Psoas muscle (tissue), 7 donors: ENCODE measurements at regions not wholly inside any gene's neighbourhood (a gene's known extent, or its start where the extent isn't known, plus 50 kb on each side); places are given as distances from the start of the nearest gene placed in this dataset.

ENCODE experiments used
- ATAC-seq, 4 donors: fragments of 200-7000 bp; cut with Tn5 transposase; one replicate each; pipeline ENCODE4 v1.9.1; 2020; ENCODE audit warnings: moderate library complexity in 3 of 4, mild to moderate bottlenecking in 2 of 4
- DNase-seq, 2 donors: peaks; one replicate each; pipeline ENCODE4 v3.0.0-alpha.2; 2020
- H3K27ac ChIP-seq: fragments of 200-600 bp; one replicate; pipeline ENCODE4 v1.8.0; 2022
- H3K27me3 ChIP-seq, 3 donors: fragments of 200-600 bp in 1 of 3; one replicate each; pipeline versions ENCODE4 v1.6.1 to v1.8.0; 2013 to 2022; ENCODE audit warnings: low read length in 2 of 3, mild to moderate bottlenecking in 2 of 3, moderate library complexity in 1 of 3; ENCODE audit not compliant: insufficient read depth in 3 of 3
- H3K36me3 ChIP-seq, 2 donors: fragments of 200-600 bp in 1 of 2; one replicate each; pipeline versions ENCODE4 v1.6.1 to v1.8.0; 2013 to 2022; ENCODE audit warnings: low read depth in 1 of 2, mild to moderate bottlenecking in 1 of 2, moderate library complexity in 1 of 2; ENCODE audit not compliant: insufficient read depth in 1 of 2
- H3K4me1 ChIP-seq: fragments of 200-600 bp; one replicate; pipeline ENCODE4 v1.8.0; 2022
- H3K4me3 ChIP-seq: fragments of 200-600 bp; one replicate; pipeline ENCODE4 v1.8.0; 2022; ENCODE audit warnings: mild to moderate bottlenecking
- H3K9me3 ChIP-seq: fragments of 200-600 bp; one replicate; pipeline ENCODE4 v1.8.0; 2022
- WGBS, 3 donors: extraction: QIAGEN DNeasy Blood & Tissue Kit; methylation state at CpG; one replicate each; pipeline versions ENCODE4 v1.1.6 to v1.1.7; 2013; 5-methylcytosine and 5-hydroxymethylcytosine counted together
- intact Hi-C, 2 donors: fragments of 100-400 bp; cut with DNase I; formaldehyde crosslinking; loops; one replicate each; pipeline versions ENCODE4 v1.11.0 to v1.14.2; 2022
- TF ChIP-seq, protein P1 (sequence below): fragments of 200-600 bp; IDR thresholded peaks from one replicate; pipeline ENCODE4 v1.8.0; 2022; ENCODE audit warnings: antibody characterized with exemption
- donor health status: healthy with polysubstance abuse.
- donor health status: DM: no; HTN: no; CAD: no; lungs with moderate emphysema.
- donor health status: Bipolar disorder and iron deficiency.
- donor health status: healthy.
- donor health status: DM: yes; HTN: yes; CAD: no.
- donor health status: DM: no; HTN: no; CAD: no.
- donor health status: DM: yes; HTN: yes; CAD: no.

DNA sequence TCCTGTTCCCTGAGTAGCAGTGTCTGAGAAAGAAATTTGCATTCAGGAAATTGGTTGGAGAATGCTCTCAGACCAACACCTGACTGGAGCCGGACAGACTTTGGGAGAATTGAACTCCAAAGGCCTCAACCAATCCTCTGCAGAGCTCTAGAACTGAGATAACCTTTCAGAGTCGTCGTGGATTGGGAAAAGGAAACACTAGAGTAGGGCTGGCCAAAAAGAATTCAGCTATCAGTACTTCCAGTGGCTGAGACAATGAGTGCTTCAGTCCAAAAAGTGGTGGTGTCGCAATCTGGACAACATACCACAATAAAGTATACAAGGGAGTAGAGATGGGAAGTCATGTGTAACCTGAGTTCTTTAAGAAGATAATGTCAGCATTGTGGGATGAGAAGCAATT, 377.1 kb downstream of the SLC16A7 start:
- Histone ChIP-seq H3K27me3 (no peaks in the 10 kb centered on the region), H3K4me1 (no peaks in the 10 kb centered on the region), H3K9me3 (no peaks in the 10 kb centered on the region), H3K4me3 (no peak overlapping the region), H3K36me3 (no peaks in the 10 kb centered on the region), H3K27ac (no peak overlapping the region)
- DNase-seq = no peak
- TF ChIP-seq, protein P1, sequence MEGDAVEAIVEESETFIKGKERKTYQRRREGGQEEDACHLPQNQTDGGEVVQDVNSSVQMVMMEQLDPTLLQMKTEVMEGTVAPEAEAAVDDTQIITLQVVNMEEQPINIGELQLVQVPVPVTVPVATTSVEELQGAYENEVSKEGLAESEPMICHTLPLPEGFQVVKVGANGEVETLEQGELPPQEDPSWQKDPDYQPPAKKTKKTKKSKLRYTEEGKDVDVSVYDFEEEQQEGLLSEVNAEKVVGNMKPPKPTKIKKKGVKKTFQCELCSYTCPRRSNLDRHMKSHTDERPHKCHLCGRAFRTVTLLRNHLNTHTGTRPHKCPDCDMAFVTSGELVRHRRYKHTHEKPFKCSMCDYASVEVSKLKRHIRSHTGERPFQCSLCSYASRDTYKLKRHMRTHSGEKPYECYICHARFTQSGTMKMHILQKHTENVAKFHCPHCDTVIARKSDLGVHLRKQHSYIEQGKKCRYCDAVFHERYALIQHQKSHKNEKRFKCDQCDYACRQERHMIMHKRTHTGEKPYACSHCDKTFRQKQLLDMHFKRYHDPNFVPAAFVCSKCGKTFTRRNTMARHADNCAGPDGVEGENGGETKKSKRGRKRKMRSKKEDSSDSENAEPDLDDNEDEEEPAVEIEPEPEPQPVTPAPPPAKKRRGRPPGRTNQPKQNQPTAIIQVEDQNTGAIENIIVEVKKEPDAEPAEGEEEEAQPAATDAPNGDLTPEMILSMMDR = no peak
- intact Hi-C loops = no loop called here
- no peak for ATAC-seq
- 56 to 62% (median 58%) methylated on average over 4 of the region's 4 CpGs for WGBS, 3 donors

DNA sequence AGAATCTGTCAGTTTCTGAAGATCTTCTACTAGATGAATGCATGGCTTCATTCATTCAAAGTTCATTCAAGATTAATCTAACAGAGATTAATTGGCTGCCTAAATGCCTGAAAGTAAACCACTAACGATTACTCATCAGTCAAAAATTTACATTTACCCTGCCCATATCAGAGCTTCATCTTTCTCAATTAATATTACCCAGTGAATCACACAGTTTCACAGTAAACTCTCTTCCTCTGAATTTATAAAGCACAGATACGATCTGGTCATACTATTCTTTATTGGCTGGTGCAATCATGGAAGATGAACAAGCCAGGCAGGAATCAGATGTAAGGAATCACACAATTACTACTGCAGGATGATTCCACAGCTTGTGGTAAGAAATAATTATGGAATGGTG, 377.7 kb downstream of the SLC16A7 start:
- intact Hi-C loops = no loop called here
- no peaks in the 10 kb centered on the region for H3K9me3 ChIP-seq
- H3K27ac ChIP-seq = no peak overlapping the region
- H3K36me3 ChIP-seq = no peaks in the 10 kb centered on the region
- H3K27me3 ChIP-seq = no peaks in the 10 kb centered on the region
- H3K4me3 ChIP-seq = no peak overlapping the region
- TF ChIP-seq, protein P1 = no peak
- H3K4me1 ChIP-seq = no peaks in the 10 kb centered on the region
- 63 to 80% (median 73%) methylated on average over 2 of the region's 2 CpGs for WGBS, 3 donors
- DNase-seq (no peak), ATAC-seq (no peak)

DNA sequence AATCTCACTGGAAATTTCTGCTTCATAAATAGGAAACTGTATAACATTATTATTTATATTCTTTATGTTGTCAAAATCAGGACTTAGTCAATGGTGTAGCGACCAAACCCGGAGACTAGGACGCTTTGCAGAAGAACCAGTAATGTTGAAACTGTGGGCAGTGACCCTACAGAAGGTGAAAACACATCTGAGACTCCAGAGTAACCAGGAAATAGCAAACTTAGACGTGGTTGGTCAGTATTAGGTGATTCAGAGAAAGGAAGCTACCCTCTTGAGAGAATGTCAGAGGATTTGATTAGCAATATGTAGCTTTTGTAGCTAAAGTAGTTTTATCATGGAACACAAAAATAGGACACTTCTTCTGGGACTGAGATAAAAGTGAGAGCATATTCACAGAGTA, 381.9 kb downstream of the SLC16A7 start:
- H3K27me3 ChIP-seq = no peaks in the 10 kb centered on the region
- no peaks in the 10 kb centered on the region for H3K4me1 ChIP-seq
- intact Hi-C loops = no loop called here
- no peak overlapping the region for H3K27ac ChIP-seq
- TF ChIP-seq, protein P1 = no peak
- DNase-seq = no peak
- 52 to 55% (median 53%) methylated on average over 4 of the region's 4 CpGs for WGBS, 3 donors
- H3K4me3 ChIP-seq = no peak overlapping the region
- no peaks in the 10 kb centered on the region for H3K36me3 ChIP-seq
- no peaks in the 10 kb centered on the region for H3K9me3 ChIP-seq
- no peak for ATAC-seq

DNA sequence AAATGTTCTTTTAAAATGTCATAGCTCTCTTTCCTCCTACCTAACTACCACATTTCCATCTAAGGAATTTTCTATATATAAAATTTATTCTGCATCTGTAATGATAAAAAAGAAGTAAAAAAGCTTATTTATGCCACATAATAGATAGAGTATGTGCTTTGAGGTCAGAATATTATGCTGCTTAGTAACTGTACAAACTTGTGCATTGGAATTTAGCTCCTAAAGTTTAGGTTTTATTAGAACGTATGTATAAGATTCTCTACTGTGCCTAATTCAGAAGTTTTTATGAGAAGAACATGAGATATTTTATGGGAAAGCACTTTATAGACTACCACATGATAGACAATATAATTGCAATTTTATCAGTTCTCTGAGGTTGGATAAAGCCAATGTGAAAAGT, 384.6 kb downstream of the SLC16A7 start:
- Histone ChIP-seq H3K36me3 (no peaks in the 10 kb centered on the region), H3K4me1 (no peaks in the 10 kb centered on the region), H3K4me3 (no peak overlapping the region), H3K9me3 (no peaks in the 10 kb centered on the region), H3K27me3 (no peaks in the 10 kb centered on the region), H3K27ac (no peak overlapping the region)
- whole genome bisulfite sequencing, 3 donors = 77 to 80% (median 78%) methylated on average over 1 of the region's 1 CpG
- ATAC-seq (no peak), DNase-seq (no peak)
- TF ChIP-seq, protein P1 = no peak
- intact Hi-C loops = no loop called here

DNA sequence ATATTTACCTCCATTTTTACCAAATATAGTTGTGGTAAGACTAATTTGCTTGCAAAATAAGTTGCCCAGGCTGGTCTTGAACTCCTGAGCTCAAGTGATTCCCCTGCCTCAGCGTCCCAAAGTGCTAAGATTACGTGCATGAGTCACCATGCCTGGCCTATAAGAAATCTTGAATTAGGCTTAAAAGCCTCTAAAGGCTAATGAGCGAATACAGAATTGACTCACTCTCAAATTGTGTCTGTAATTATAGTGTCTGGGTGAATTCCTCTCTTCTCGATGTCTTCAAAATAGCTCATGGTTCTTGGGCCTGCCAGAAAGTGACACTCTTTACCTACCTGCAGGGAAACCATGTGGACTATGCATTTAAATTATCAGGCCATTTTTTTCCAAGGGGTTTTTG, 403.5 kb downstream of the SLC16A7 start:
- Histone ChIP-seq H3K4me3 (no peak overlapping the region), H3K9me3 (no peaks in the 10 kb centered on the region), H3K36me3 (no peaks in the 10 kb centered on the region), H3K27me3 (no peaks in the 10 kb centered on the region), H3K27ac (no peak overlapping the region), H3K4me1 (no peaks in the 10 kb centered on the region)
- WGBS, 3 donors = 78 to 91% (median 78%) methylated on average over 4 of the region's 4 CpGs
- intact Hi-C loops = no loop called here
- ATAC-seq = no peak
- TF ChIP-seq, protein P1 = no peak
- DNase-seq = no peak
